ENCODE measurements at regions not wholly inside any gene's neighbourhood (a gene's known extent, or its start where the extent isn't known, plus 50 kb on each side); places are given as distances from the start of the nearest gene placed in this dataset.

DNA sequence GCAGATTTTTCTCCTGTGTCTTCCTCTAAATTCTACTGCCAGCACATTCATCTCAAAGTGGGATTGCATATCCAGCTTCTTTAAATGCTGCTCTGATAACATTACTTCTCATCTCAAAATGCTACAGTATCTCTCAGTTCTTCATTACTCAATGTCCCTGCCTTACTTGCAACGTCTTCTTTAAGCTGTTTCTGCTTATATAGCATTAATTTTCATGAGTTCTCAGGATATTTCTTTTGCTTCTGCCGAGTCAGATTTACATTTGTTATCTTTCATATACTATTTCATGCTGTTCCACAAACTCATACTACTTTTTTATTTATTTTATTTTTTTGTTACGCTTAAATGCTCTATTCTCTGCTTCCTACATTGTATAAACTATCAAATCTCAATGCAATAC, 1223.5 kb upstream of the FAM98A start:
- no peak for TF ChIP-seq EZH2phosphoT487 (conservative IDR thresholded peaks at IDR 0.05; ENCODE audit: low read length)
- no peak for TF ChIP-seq CTCF (IDR thresholded peaks at IDR 0.05; ENCODE audit: insufficient read depth, low read length, poor library complexity, severe bottlenecking)
- Histone ChIP-seq H3K9ac (ENCODE audit: low read length) (no peak overlapping the region), H3K79me2 (ENCODE audit: insufficient read depth, low read length) (no peaks in the 10 kb centered on the region), H3K36me3 (ENCODE audit: low read length) (no peaks in the 10 kb centered on the region), H3F3A (ENCODE audit: insufficient read depth) (no peaks in the 10 kb centered on the region), H3K27ac (ENCODE audit: low read depth, low read length) (no peak overlapping the region), H3K9me3 (ENCODE audit: insufficient read depth, low read length) (no peaks in the 10 kb centered on the region), H2AFZ (ENCODE audit: low read depth, low read length, severe bottlenecking) (no peak overlapping the region), H3K4me2 (ENCODE audit: low read depth, low read length, poor library complexity, severe bottlenecking) (no peak overlapping the region), H3K4me3 (ENCODE audit: insufficient read depth, low read length, poor library complexity, severe bottlenecking) (no peak overlapping the region), H3K27me3 (ENCODE audit: low read length) (no peaks in the 10 kb centered on the region), H4K20me1 (ENCODE audit: low read depth, low read length) (no peaks in the 10 kb centered on the region), H3K9me2 (replicated peaks; ENCODE audit: insufficient read depth, low read length) (no peaks in the 10 kb centered on the region)

DNA sequence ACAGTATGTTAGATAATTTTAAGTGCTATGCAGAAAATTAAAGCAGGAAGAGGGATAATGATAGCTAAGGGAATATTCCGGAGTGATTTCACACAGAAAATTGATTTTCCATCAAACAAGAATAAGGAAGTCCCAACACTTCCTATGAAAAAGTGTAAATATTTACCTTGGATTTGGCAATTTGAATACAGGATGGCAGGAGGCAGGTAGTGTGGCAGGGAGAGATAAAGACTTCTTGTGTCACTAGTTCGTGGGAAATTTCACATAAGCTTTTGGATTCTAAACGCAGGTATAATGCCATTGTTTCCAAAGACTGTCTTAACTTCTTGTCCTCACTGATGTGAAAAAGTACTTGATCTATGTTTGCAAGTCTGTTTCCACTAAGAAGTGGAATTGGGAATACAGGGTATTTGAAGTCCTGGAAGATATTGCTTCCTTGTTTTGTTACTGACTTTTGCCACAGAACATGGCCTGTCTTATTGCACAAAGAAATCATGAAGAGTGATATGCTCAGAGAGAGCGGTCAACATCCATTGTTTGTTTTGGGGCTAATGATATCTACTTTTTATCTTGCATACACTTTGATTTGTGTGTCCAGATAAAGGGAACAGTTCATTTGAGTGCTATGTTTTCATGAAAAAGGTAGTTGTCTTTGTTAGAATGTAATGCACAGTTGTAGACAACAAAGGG, 1216.1 kb upstream of the FAM98A start:
- Histone ChIP-seq H3K9ac (ENCODE audit: low read length) (no peak overlapping the region), H3K4me3 (ENCODE audit: insufficient read depth, low read length, poor library complexity, severe bottlenecking) (no peak overlapping the region), H3K27me3 (ENCODE audit: low read length) (no peaks in the 10 kb centered on the region), H3K79me2 (ENCODE audit: insufficient read depth, low read length) (no peaks in the 10 kb centered on the region), H3K36me3 (ENCODE audit: low read length) (no peaks in the 10 kb centered on the region), H3K27ac (ENCODE audit: low read depth, low read length) (no peak overlapping the region), H4K20me1 (ENCODE audit: low read depth, low read length) (no peaks in the 10 kb centered on the region), H3K9me2 (replicated peaks; ENCODE audit: insufficient read depth, low read length) (no peaks in the 10 kb centered on the region), H3K9me3 (ENCODE audit: insufficient read depth, low read length) (no peaks in the 10 kb centered on the region), H3F3A (ENCODE audit: insufficient read depth) (no peaks in the 10 kb centered on the region), H3K4me2 (ENCODE audit: low read depth, low read length, poor library complexity, severe bottlenecking) (no peak overlapping the region), H2AFZ (ENCODE audit: low read depth, low read length, severe bottlenecking) (no peak overlapping the region)
- no peak for TF ChIP-seq CTCF (IDR thresholded peaks at IDR 0.05; ENCODE audit: insufficient read depth, low read length, poor library complexity, severe bottlenecking)
- no peak for TF ChIP-seq EZH2phosphoT487 (conservative IDR thresholded peaks at IDR 0.05; ENCODE audit: low read length)

DNA sequence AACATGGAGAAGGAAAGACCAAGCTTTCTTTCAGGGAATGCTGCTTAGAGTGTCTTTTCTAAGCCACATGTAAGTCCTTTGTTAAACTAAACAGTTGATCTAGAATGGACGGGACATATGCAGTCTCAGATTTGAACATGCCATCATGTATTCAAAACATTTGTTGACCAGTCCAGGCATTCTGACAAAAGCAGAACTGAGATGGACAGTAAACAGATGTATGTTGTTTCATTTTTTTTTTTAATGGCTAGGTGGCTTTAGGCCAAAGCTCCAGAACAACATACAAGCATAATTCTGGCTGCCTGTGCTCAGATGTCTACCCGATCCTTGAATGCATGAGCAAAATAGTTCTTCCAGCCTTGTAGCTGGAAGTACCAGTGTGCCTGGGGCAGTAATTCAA, 1211.4 kb upstream of the FAM98A start:
- no peak overlapping the region for H2AFZ ChIP-seq (ENCODE audit: low read depth, low read length, severe bottlenecking)
- no peaks in the 10 kb centered on the region for H3K36me3 ChIP-seq (ENCODE audit: low read length)
- no peaks in the 10 kb centered on the region for H3K9me2 ChIP-seq (replicated peaks; ENCODE audit: insufficient read depth, low read length)
- H4K20me1 ChIP-seq (ENCODE audit: low read depth, low read length): no peaks in the 10 kb centered on the region
- no peaks in the 10 kb centered on the region for H3F3A ChIP-seq (ENCODE audit: insufficient read depth)
- H3K79me2 ChIP-seq (ENCODE audit: insufficient read depth, low read length): no peaks in the 10 kb centered on the region
- H3K27me3 ChIP-seq (ENCODE audit: low read length): no peaks in the 10 kb centered on the region
- no peak overlapping the region for H3K4me3 ChIP-seq (ENCODE audit: insufficient read depth, low read length, poor library complexity, severe bottlenecking)
- H3K9me3 ChIP-seq (ENCODE audit: insufficient read depth, low read length): no peaks in the 10 kb centered on the region
- H3K9ac ChIP-seq (ENCODE audit: low read length): no peak overlapping the region
- no peak overlapping the region for H3K4me2 ChIP-seq (ENCODE audit: low read depth, low read length, poor library complexity, severe bottlenecking)
- no peak for TF ChIP-seq EZH2phosphoT487 (conservative IDR thresholded peaks at IDR 0.05; ENCODE audit: low read length)
- TF ChIP-seq CTCF (IDR thresholded peaks at IDR 0.05; ENCODE audit: insufficient read depth, low read length, poor library complexity, severe bottlenecking): no peak
- no peak overlapping the region for H3K27ac ChIP-seq (ENCODE audit: low read depth, low read length)

Data from SU-DHL-6 (cell line).